ENCODE measurements at regions not wholly inside any gene's neighbourhood (a gene's known extent, or its start where the extent isn't known, plus 50 kb on each side); places are given as distances from the start of the nearest gene placed in this dataset.

- ATAC-seq (ENCODE audit: low read depth) = peak; percentile 96
- H3K27ac ChIP-seq (ENCODE audit: poor library complexity, severe bottlenecking) = peak overlapping the region; percentile 65
- H3K36me3 ChIP-seq (ENCODE audit: low read depth) = no peaks in the 10 kb centered on the region
- H3K27me3 ChIP-seq (ENCODE audit: insufficient read depth, poor library complexity, severe bottlenecking) = no peaks in the 10 kb centered on the region
- DNase-seq (ENCODE audit: low spot score) = no peak
- TF ChIP-seq CTCF (IDR thresholded peaks at IDR 0.05; ENCODE audit: poor library complexity, severe bottlenecking) = no peak
- H3K9me3 ChIP-seq (ENCODE audit: severe bottlenecking) = no peaks in the 10 kb centered on the region
- H3K4me3 ChIP-seq (ENCODE audit: severe bottlenecking) = no peak overlapping the region
- H3K4me1 ChIP-seq (ENCODE audit: insufficient read depth, poor library complexity, severe bottlenecking) = peaks cover 22% of the 10 kb centered on the region
Observed at GRCh38 chr10:23556727-23557440, 118.0 kb downstream of the OTUD1 start.

GRCh38 chr10:23557777-23558176 is 118.9 kb downstream of the OTUD1 start:
- TF ChIP-seq CTCF (IDR thresholded peaks at IDR 0.05; ENCODE audit: poor library complexity, severe bottlenecking) = no peak
- DNase-seq (ENCODE audit: low spot score) = no peak
- H3K36me3 ChIP-seq (ENCODE audit: low read depth) = no peaks in the 10 kb centered on the region
- H3K9me3 ChIP-seq (ENCODE audit: severe bottlenecking) = no peaks in the 10 kb centered on the region
- H3K27ac ChIP-seq (ENCODE audit: poor library complexity, severe bottlenecking) = peak overlapping the region; percentile 65
- no peak for ATAC-seq (ENCODE audit: low read depth)
- peaks cover 22% of the 10 kb centered on the region for H3K4me1 ChIP-seq (ENCODE audit: insufficient read depth, poor library complexity, severe bottlenecking)
- no peak overlapping the region for H3K4me3 ChIP-seq (ENCODE audit: severe bottlenecking)
- H3K27me3 ChIP-seq (ENCODE audit: insufficient read depth, poor library complexity, severe bottlenecking) = no peaks in the 10 kb centered on the region

- peak; percentile 61; the same call in 2 of the 3 replicates for ATAC-seq (ENCODE audit: low read depth)
- H3K9me3 ChIP-seq (ENCODE audit: severe bottlenecking) = no peaks in the 10 kb centered on the region
Observed at GRCh38 chr10:23558361-23558799, 119.5 kb downstream of the OTUD1 start.

GRCh38 chr10:23568996-23569395 is 130.1 kb downstream of the OTUD1 start:
- ATAC-seq (ENCODE audit: low read depth) (no peak), DNase-seq (ENCODE audit: low spot score) (no peak)
- no peak overlapping the region for H3K27ac ChIP-seq (ENCODE audit: poor library complexity, severe bottlenecking)
- H3K36me3 ChIP-seq (ENCODE audit: low read depth) = no peaks in the 10 kb centered on the region
- H3K4me3 ChIP-seq (ENCODE audit: severe bottlenecking) = no peak overlapping the region
- H3K9me3 ChIP-seq (ENCODE audit: severe bottlenecking) = peaks cover 7% of the 10 kb centered on the region
- TF ChIP-seq CTCF (IDR thresholded peaks at IDR 0.05; ENCODE audit: poor library complexity, severe bottlenecking) = no peak
- no peaks in the 10 kb centered on the region for H3K4me1 ChIP-seq (ENCODE audit: insufficient read depth, poor library complexity, severe bottlenecking)
- no peaks in the 10 kb centered on the region for H3K27me3 ChIP-seq (ENCODE audit: insufficient read depth, poor library complexity, severe bottlenecking)

More at GRCh38 chr10:23558361-23558799, 119.5 kb downstream of the OTUD1 start:
- DNase-seq (ENCODE audit: low spot score) = no peak
- no peaks in the 10 kb centered on the region for H3K36me3 ChIP-seq (ENCODE audit: low read depth)
- no peak for TF ChIP-seq CTCF (IDR thresholded peaks at IDR 0.05; ENCODE audit: poor library complexity, severe bottlenecking)
- no peaks in the 10 kb centered on the region for H3K27me3 ChIP-seq (ENCODE audit: insufficient read depth, poor library complexity, severe bottlenecking)
- H3K4me1 ChIP-seq (ENCODE audit: insufficient read depth, poor library complexity, severe bottlenecking) = peaks cover 22% of the 10 kb centered on the region
- H3K27ac ChIP-seq (ENCODE audit: poor library complexity, severe bottlenecking) = peak overlapping the region; percentile 65
- H3K4me3 ChIP-seq (ENCODE audit: severe bottlenecking) = no peak overlapping the region

- ATAC-seq (ENCODE audit: low read depth) (no peak), DNase-seq (ENCODE audit: low spot score) (no peak)
- H3K27ac ChIP-seq (ENCODE audit: poor library complexity, severe bottlenecking) = no peak overlapping the region
Observed at GRCh38 chr10:23571884-23572283, 133.0 kb downstream of the OTUD1 start.

More at GRCh38 chr10:23571884-23572283, 133.0 kb downstream of the OTUD1 start:
- Histone ChIP-seq H3K36me3 (ENCODE audit: low read depth) (no peaks in the 10 kb centered on the region), H3K27me3 (ENCODE audit: insufficient read depth, poor library complexity, severe bottlenecking) (no peaks in the 10 kb centered on the region), H3K4me3 (ENCODE audit: severe bottlenecking) (no peak overlapping the region), H3K4me1 (ENCODE audit: insufficient read depth, poor library complexity, severe bottlenecking) (no peaks in the 10 kb centered on the region), H3K9me3 (ENCODE audit: severe bottlenecking) (peaks cover 7% of the 10 kb centered on the region)
- TF ChIP-seq CTCF (IDR thresholded peaks at IDR 0.05; ENCODE audit: poor library complexity, severe bottlenecking) = no peak

Data from RWPE2 (cell line).